Liver (tissue), 3 donors: ENCODE measurements at regions not wholly inside any gene's neighbourhood (a gene's known extent, or its start where the extent isn't known, plus 50 kb on each side); places are given as distances from the start of the nearest gene placed in this dataset.

Experiments used
- EGR1 ChIP-seq, 2 donors: IDR thresholded peaks; 2 replicates each; pipeline ENCODE4 v1.6.1; 2016 to 2018; ENCODE audit warnings: antibody characterized with exemption in 2 of 2, low read depth in 2 of 2
- FOXA1 ChIP-seq: IDR thresholded peaks from 2 replicates; pipeline ENCODE4 v1.6.1; 2016; ENCODE audit warnings: antibody characterized with exemption
- HNF4G ChIP-seq: IDR thresholded peaks from 2 replicates; pipeline ENCODE4 v1.6.1; 2016; ENCODE audit warnings: antibody characterized with exemption
- JUND ChIP-seq, 2 donors: IDR thresholded peaks; 2 replicates each; pipeline ENCODE4 v1.6.1; 2016; ENCODE audit warnings: antibody characterized with exemption in 2 of 2
- RAD21 ChIP-seq, 2 donors: IDR thresholded peaks; 2 replicates each; pipeline ENCODE4 v1.6.1; 2016; ENCODE audit warnings: antibody characterized with exemption in 2 of 2, mild to moderate bottlenecking in 2 of 2
- SP1 ChIP-seq: IDR thresholded peaks from 2 replicates; pipeline ENCODE4 v1.6.1; 2018; ENCODE audit warnings: antibody characterized with exemption, mild to moderate bottlenecking
- YY1 ChIP-seq: IDR thresholded peaks from 2 replicates; pipeline ENCODE4 v1.6.1; 2016; ENCODE audit warnings: antibody characterized with exemption, mild to moderate bottlenecking
- TF ChIP-seq, protein P1 (sequence below): fragments of 150-350 bp; IDR thresholded peaks from 2 replicates; pipeline ENCODE4 v1.5.1; 2017; ENCODE audit warnings: improper control_type of control experiment, low read depth, low read length; ENCODE audit not compliant: missing input control
- TF ChIP-seq, protein P2 (sequence below): IDR thresholded peaks from 2 replicates; pipeline ENCODE4 v1.6.1; 2016; ENCODE audit warnings: antibody characterized with exemption, mild to moderate bottlenecking
- TF ChIP-seq, protein P3 (sequence below): IDR thresholded peaks from 2 replicates; pipeline ENCODE4 v1.6.1; 2016; ENCODE audit warnings: antibody characterized with exemption
- donor health status: healthy.
- donor health status: healthy.

DNA sequence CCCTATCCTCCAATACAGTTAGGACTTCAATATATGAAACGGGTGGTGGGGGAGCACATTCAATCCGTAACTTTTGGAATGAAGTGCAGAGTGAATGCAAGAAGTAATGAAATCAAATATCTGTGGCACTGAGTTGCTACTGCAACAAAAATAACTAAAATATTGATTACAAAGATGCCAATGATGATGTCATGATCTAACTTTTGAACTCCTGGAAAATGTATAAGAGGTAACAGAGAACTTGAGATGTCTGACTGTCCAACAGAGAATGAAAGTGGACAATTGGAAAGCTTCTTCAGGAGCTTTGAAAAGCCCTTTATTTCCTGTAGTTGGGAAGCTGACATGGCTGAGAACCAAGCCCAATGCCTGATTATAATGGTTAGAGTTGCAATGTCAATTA is 279.9 kb downstream of the ZBBX start:
- TF ChIP-seq, protein P1, sequence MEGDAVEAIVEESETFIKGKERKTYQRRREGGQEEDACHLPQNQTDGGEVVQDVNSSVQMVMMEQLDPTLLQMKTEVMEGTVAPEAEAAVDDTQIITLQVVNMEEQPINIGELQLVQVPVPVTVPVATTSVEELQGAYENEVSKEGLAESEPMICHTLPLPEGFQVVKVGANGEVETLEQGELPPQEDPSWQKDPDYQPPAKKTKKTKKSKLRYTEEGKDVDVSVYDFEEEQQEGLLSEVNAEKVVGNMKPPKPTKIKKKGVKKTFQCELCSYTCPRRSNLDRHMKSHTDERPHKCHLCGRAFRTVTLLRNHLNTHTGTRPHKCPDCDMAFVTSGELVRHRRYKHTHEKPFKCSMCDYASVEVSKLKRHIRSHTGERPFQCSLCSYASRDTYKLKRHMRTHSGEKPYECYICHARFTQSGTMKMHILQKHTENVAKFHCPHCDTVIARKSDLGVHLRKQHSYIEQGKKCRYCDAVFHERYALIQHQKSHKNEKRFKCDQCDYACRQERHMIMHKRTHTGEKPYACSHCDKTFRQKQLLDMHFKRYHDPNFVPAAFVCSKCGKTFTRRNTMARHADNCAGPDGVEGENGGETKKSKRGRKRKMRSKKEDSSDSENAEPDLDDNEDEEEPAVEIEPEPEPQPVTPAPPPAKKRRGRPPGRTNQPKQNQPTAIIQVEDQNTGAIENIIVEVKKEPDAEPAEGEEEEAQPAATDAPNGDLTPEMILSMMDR = no peak
- TF ChIP-seq HNF4G (no peak), SP1 (no peak), FOXA1 (no peak), JUND (IDR thresholded peaks at IDR 0.05) (no peak), RAD21 (IDR thresholded peaks at IDR 0.05) (no peak), YY1 (no peak), EGR1 (IDR thresholded peaks at IDR 0.05; ENCODE audit: low read depth in 2 of 2) (no peak)
- TF ChIP-seq, protein P2, sequence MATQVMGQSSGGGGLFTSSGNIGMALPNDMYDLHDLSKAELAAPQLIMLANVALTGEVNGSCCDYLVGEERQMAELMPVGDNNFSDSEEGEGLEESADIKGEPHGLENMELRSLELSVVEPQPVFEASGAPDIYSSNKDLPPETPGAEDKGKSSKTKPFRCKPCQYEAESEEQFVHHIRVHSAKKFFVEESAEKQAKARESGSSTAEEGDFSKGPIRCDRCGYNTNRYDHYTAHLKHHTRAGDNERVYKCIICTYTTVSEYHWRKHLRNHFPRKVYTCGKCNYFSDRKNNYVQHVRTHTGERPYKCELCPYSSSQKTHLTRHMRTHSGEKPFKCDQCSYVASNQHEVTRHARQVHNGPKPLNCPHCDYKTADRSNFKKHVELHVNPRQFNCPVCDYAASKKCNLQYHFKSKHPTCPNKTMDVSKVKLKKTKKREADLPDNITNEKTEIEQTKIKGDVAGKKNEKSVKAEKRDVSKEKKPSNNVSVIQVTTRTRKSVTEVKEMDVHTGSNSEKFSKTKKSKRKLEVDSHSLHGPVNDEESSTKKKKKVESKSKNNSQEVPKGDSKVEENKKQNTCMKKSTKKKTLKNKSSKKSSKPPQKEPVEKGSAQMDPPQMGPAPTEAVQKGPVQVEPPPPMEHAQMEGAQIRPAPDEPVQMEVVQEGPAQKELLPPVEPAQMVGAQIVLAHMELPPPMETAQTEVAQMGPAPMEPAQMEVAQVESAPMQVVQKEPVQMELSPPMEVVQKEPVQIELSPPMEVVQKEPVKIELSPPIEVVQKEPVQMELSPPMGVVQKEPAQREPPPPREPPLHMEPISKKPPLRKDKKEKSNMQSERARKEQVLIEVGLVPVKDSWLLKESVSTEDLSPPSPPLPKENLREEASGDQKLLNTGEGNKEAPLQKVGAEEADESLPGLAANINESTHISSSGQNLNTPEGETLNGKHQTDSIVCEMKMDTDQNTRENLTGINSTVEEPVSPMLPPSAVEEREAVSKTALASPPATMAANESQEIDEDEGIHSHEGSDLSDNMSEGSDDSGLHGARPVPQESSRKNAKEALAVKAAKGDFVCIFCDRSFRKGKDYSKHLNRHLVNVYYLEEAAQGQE = no peak
- TF ChIP-seq, protein P3, sequence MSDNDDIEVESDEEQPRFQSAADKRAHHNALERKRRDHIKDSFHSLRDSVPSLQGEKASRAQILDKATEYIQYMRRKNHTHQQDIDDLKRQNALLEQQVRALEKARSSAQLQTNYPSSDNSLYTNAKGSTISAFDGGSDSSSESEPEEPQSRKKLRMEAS = no peak
